ENCODE measurements at regions not wholly inside any gene's neighbourhood (a gene's known extent, or its start where the extent isn't known, plus 50 kb on each side); places are given as distances from the start of the nearest gene placed in this dataset.

- TF ChIP-seq PRDM15 (CRISPR knock-in tag; IDR thresholded peaks at IDR 0.05) (no peak), PRRX2 (CRISPR knock-in tag; IDR thresholded peaks at IDR 0.05) (no peak), USF2 (CRISPR knock-in tag; IDR thresholded peaks at IDR 0.05) (no peak), SMAD4 (CRISPR knock-in tag; IDR thresholded peaks at IDR 0.05) (no peak), ATF6 (CRISPR knock-in tag; IDR thresholded peaks at IDR 0.05) (no peak), ZNF281 (CRISPR knock-in tag; IDR thresholded peaks at IDR 0.05) (no peak), ZNF671 (CRISPR knock-in tag; IDR thresholded peaks at IDR 0.05) (no peak), FOXK1 (CRISPR knock-in tag; IDR thresholded peaks at IDR 0.05) (no peak)
These were observed 334.3 kb downstream of the ICE1 start (continued) for GRCh38 chr5:5756762-5757161.

GRCh38 chr5:5755888-5756287 is 333.4 kb downstream of the ICE1 start:
- ATAC-seq (no peak), DNase-seq (ENCODE audit: low spot score) (no peak)
- H3K27ac Mint-ChIP-seq, result no peak overlapping the region
- CTCF ChIA-PET, result no interaction called here
- TF ChIP-seq SMAD4 (CRISPR knock-in tag; IDR thresholded peaks at IDR 0.05) (no peak), PRRX2 (CRISPR knock-in tag; IDR thresholded peaks at IDR 0.05) (no peak), ATF2 (CRISPR knock-in tag; IDR thresholded peaks at IDR 0.05; ENCODE audit: borderline replicate concordance, low read depth) (no peak), FOXP1 (CRISPR knock-in tag; IDR thresholded peaks at IDR 0.05; ENCODE audit: borderline replicate concordance) (no peak), GRHL2 (CRISPR knock-in tag; IDR thresholded peaks at IDR 0.05; ENCODE audit: insufficient replicate concordance, severe bottlenecking) (no peak)
- no peak overlapping the region for H3K4me3 Mint-ChIP-seq
- peaks cover 16% of the 10 kb centered on the region for H3K9me3 Mint-ChIP-seq
- POLR2A ChIA-PET, result no interaction called here
- H3K36me3 Mint-ChIP-seq, result no peaks in the 10 kb centered on the region
- H3K4me1 Mint-ChIP-seq, result peaks cover 8% of the 10 kb centered on the region
- H3K27me3 Mint-ChIP-seq (ENCODE audit: low read depth), result no peaks in the 10 kb centered on the region

GRCh38 chr5:5752844-5753243 is 330.4 kb downstream of the ICE1 start:
- Mint-ChIP-seq H3K4me3 (no peak overlapping the region), H3K36me3 (no peaks in the 10 kb centered on the region), H3K9me3 (no peaks in the 10 kb centered on the region; the same call in 1 of the 2 replicates), H3K27me3 (ENCODE audit: low read depth) (no peaks in the 10 kb centered on the region), H3K4me1 (peaks cover 8% of the 10 kb centered on the region), H3K27ac (no peak overlapping the region)
- ATAC-seq (no peak), DNase-seq (ENCODE audit: low spot score) (no peak)
- ChIA-PET POLR2A (no interaction called here), CTCF (no interaction called here)
- TF ChIP-seq ZMAT4 (CRISPR knock-in tag; IDR thresholded peaks at IDR 0.05) (no peak), ZNF317 (CRISPR knock-in tag; IDR thresholded peaks at IDR 0.05; ENCODE audit: borderline replicate concordance, low read depth) (no peak), HMGXB4 (CRISPR knock-in tag; IDR thresholded peaks at IDR 0.05) (no peak), MLX (CRISPR knock-in tag; IDR thresholded peaks at IDR 0.05) (no peak), EMX1 (CRISPR knock-in tag; IDR thresholded peaks at IDR 0.05) (no peak), ZNF423 (CRISPR knock-in tag; IDR thresholded peaks at IDR 0.05) (no peak), SMAD3 (CRISPR knock-in tag; IDR thresholded peaks at IDR 0.05; ENCODE audit: borderline replicate concordance) (no peak), NFATC4 (CRISPR knock-in tag; IDR thresholded peaks at IDR 0.05) (no peak)
